WTC11 (cell line): ENCODE measurements at regions not wholly inside any gene's neighbourhood (a gene's known extent, or its start where the extent isn't known, plus 50 kb on each side); places are given as distances from the start of the nearest gene placed in this dataset.

Source experiments
- ATAC-seq: fragments of 200-7000 bp; cut with Tn5 transposase; 2 replicates; pipeline ENCODE4 v1.10.0; 2021; ENCODE audit warnings: mild to moderate bottlenecking, moderate library complexity
- CTCF ChIA-PET: fragments of 300-600 bp; sonication (Branson Sonifier 250); formaldehyde crosslinking; loops from one replicate; lab custom pipeline; 2021; ENCODE audit warnings: antibody characterized with exemption; lab: Charles Lee
- POLR2A ChIA-PET: fragments of 350-600 bp; sonication (Branson Sonifier 250); formaldehyde crosslinking; loops from one replicate; lab custom pipeline; 2021; ENCODE audit warnings: antibody characterized with exemption; lab: Charles Lee
- DNase-seq: peaks from one replicate; pipeline ENCODE4 v3.0.0; 2021; ENCODE audit warnings: low spot score
- H3K27ac Mint-ChIP-seq: 2 replicates; pipeline ENCODE4 v1.8.0; 2021; ENCODE audit warnings: mixed read lengths
- H3K27me3 Mint-ChIP-seq: 2 replicates; pipeline ENCODE4 v1.8.0; 2021; ENCODE audit warnings: low read depth, mild to moderate bottlenecking, moderate library complexity, mixed read lengths
- H3K36me3 Mint-ChIP-seq: 2 replicates; pipeline ENCODE4 v1.8.0; 2021; ENCODE audit warnings: mixed read lengths
- H3K4me1 Mint-ChIP-seq: 2 replicates; pipeline ENCODE4 v1.8.0; 2022; ENCODE audit warnings: mixed read lengths
- H3K4me3 Mint-ChIP-seq: 2 replicates; pipeline ENCODE4 v1.8.0; 2021; ENCODE audit warnings: mild to moderate bottlenecking, moderate library complexity, mixed read lengths
- H3K9me3 Mint-ChIP-seq: 2 replicates; pipeline ENCODE4 v1.8.0; 2021; ENCODE audit warnings: mixed read lengths
- AR ChIP-seq: fragments of 250-450 bp; sonication (Bioruptor Pico); IDR thresholded peaks from 2 replicates; pipeline ENCODE4 v1.9.0; 2021; ENCODE audit warnings: mild to moderate bottlenecking
- ARID4B ChIP-seq: sonication (generic); formaldehyde crosslinking; IDR thresholded peaks from 2 replicates; pipeline ENCODE4 v1.8.0; 2023; ENCODE audit warnings: missing genetic modification reagents, mild to moderate bottlenecking, borderline replicate concordance
- E2F5 ChIP-seq: sonication (generic); formaldehyde crosslinking; IDR thresholded peaks from 2 replicates; pipeline ENCODE4 v1.8.1; 2022; ENCODE audit warnings: mild to moderate bottlenecking, moderate library complexity, missing genetic modification reagents
- ELF4 ChIP-seq: sonication (generic); formaldehyde crosslinking; IDR thresholded peaks from 2 replicates; pipeline ENCODE4 v1.8.1; 2022; ENCODE audit warnings: low read depth, mild to moderate bottlenecking, moderate library complexity, missing genetic modification reagents
- ESRRA ChIP-seq: sonication (generic); formaldehyde crosslinking; IDR thresholded peaks from 2 replicates; pipeline ENCODE4 v1.8.1; 2022; ENCODE audit warnings: mild to moderate bottlenecking, missing genetic modification reagents, borderline replicate concordance
- FOXK1 ChIP-seq: sonication (generic); formaldehyde crosslinking; IDR thresholded peaks from 2 replicates; pipeline ENCODE4 v1.8.0; 2022; ENCODE audit warnings: mild to moderate bottlenecking, moderate library complexity, missing genetic modification reagents
- FOXP1 ChIP-seq: sonication (generic); formaldehyde crosslinking; IDR thresholded peaks from 2 replicates; pipeline ENCODE4 v1.8.0; 2022; ENCODE audit warnings: missing genetic modification reagents, mild to moderate bottlenecking, moderate library complexity, borderline replicate concordance
- HMGXB4 ChIP-seq: sonication (generic); formaldehyde crosslinking; IDR thresholded peaks from 2 replicates; pipeline ENCODE4 v1.8.1; 2023; ENCODE audit warnings: mild to moderate bottlenecking, moderate library complexity, missing genetic modification reagents
- JAZF1 ChIP-seq: fragments of 250-450 bp; sonication (Bioruptor Pico); IDR thresholded peaks from 2 replicates; pipeline ENCODE4 v1.9.0; 2021; ENCODE audit warnings: moderate library complexity, mild to moderate bottlenecking, inconsistent platforms
- NR1H2 ChIP-seq: sonication (generic); formaldehyde crosslinking; IDR thresholded peaks from 2 replicates; pipeline ENCODE4 v1.9.0; 2021; ENCODE audit warnings: mild to moderate bottlenecking, moderate library complexity, missing genetic modification reagents
- NR3C1 ChIP-seq: sonication (generic); formaldehyde crosslinking; conservative IDR thresholded peaks from 2 replicates; pipeline ENCODE4 v1.8.1; 2023; ENCODE audit warnings: low read depth, mild to moderate bottlenecking, missing genetic modification reagents
- SP1 ChIP-seq: sonication (generic); formaldehyde crosslinking; conservative IDR thresholded peaks from 2 replicates; pipeline ENCODE4 v1.8.1; 2022; ENCODE audit warnings: missing genetic modification reagents
- USF1 ChIP-seq: sonication (generic); formaldehyde crosslinking; IDR thresholded peaks from 2 replicates; pipeline ENCODE4 v1.8.0; 2022; ENCODE audit warnings: mild to moderate bottlenecking, missing genetic modification reagents
- ZNF416 ChIP-seq: fragments of 250-450 bp; sonication (Bioruptor Pico); IDR thresholded peaks from 2 replicates; pipeline ENCODE4 v1.9.0; 2021; ENCODE audit warnings: mild to moderate bottlenecking, inconsistent platforms
- ZNF512 ChIP-seq: sonication (generic); formaldehyde crosslinking; IDR thresholded peaks from 2 replicates; pipeline ENCODE4 v1.8.1; 2022; ENCODE audit warnings: missing genetic modification reagents, borderline replicate concordance

GRCh38 chr7:343864-344607 is 54.1 kb downstream of the FOXL3 start (continued):
- TF ChIP-seq ARID4B (no peak), ZNF416 (CRISPR knock-in tag) (no peak), NR3C1 (CRISPR knock-in tag) (no peak), AR (no peak), HMGXB4 (no peak), USF1 (CRISPR knock-in tag) (no peak), ZNF512 (CRISPR knock-in tag) (no peak), ELF4 (CRISPR knock-in tag) (no peak), FOXK1 (no peak)

- DNase-seq (no peak), ATAC-seq (no peak)
- ChIA-PET POLR2A (no interaction called here), CTCF (no interaction called here)
- no peaks in the 10 kb centered on the region for H3K27me3 Mint-ChIP-seq
- no peak overlapping the region for H3K27ac Mint-ChIP-seq
- H3K4me3 Mint-ChIP-seq = no peak overlapping the region
- no peaks in the 10 kb centered on the region for H3K4me1 Mint-ChIP-seq
- no peaks in the 10 kb centered on the region for H3K36me3 Mint-ChIP-seq
- H3K9me3 Mint-ChIP-seq = no peaks in the 10 kb centered on the region
- no peak for TF ChIP-seq ESRRA
- TF ChIP-seq ARID4B = no peak
- TF ChIP-seq JAZF1 = no peak
- no peak for TF ChIP-seq FOXP1 (CRISPR knock-in tag)
- TF ChIP-seq E2F5 (CRISPR knock-in tag) = no peak
- TF ChIP-seq NR1H2 (CRISPR knock-in tag) = no peak
- no peak for TF ChIP-seq SP1 (CRISPR knock-in tag)
Observed at GRCh38 chr7:344608-344994, 54.6 kb downstream of the FOXL3 start.
